ENCODE measurements at regions not wholly inside any gene's neighbourhood (a gene's known extent, or its start where the extent isn't known, plus 50 kb on each side); places are given as distances from the start of the nearest gene placed in this dataset.

GRCh38 chr5:74948031-74948546 lies 81.9 kb upstream of the FAM169A start:
- peaks cover 7% of the 10 kb centered on the region for H3K4me1 Mint-ChIP-seq
- no peak overlapping the region for H3K4me3 Mint-ChIP-seq
- H3K9me3 Mint-ChIP-seq, result no peaks in the 10 kb centered on the region
- no peak for ATAC-seq (replicated peaks)
- no peak overlapping the region for H3K27ac Mint-ChIP-seq
- H3K27me3 Mint-ChIP-seq, result peaks cover 9% of the 10 kb centered on the region
- H3K36me3 Mint-ChIP-seq (ENCODE audit: low read depth), result no peaks in the 10 kb centered on the region

- peaks cover 17% of the 10 kb centered on the region for H3K27me3 Mint-ChIP-seq
- no peaks in the 10 kb centered on the region for H3K36me3 Mint-ChIP-seq (ENCODE audit: low read depth)
- H3K4me1 Mint-ChIP-seq, result peaks cover 7% of the 10 kb centered on the region
- H3K9me3 Mint-ChIP-seq, result no peaks in the 10 kb centered on the region
- no peak overlapping the region for H3K27ac Mint-ChIP-seq
- no peak overlapping the region for H3K4me3 Mint-ChIP-seq
- no peak for ATAC-seq (replicated peaks)
Observed at GRCh38 chr5:74946471-74946870, 80.3 kb upstream of the FAM169A start.

GRCh38 chr5:74945561-74946165 lies 79.5 kb upstream of the FAM169A start:
- no peaks in the 10 kb centered on the region for H3K9me3 Mint-ChIP-seq
- no peak overlapping the region for H3K4me3 Mint-ChIP-seq
- ATAC-seq (replicated peaks), result peak; percentile 95
- peaks cover 7% of the 10 kb centered on the region for H3K4me1 Mint-ChIP-seq
- no peaks in the 10 kb centered on the region for H3K36me3 Mint-ChIP-seq (ENCODE audit: low read depth)
- H3K27ac Mint-ChIP-seq, result no peak overlapping the region
- H3K27me3 Mint-ChIP-seq, result peaks cover 18% of the 10 kb centered on the region

GRCh38 chr5:74943905-74944304 lies 77.7 kb upstream of the FAM169A start:
- Mint-ChIP-seq H3K4me1 (peaks cover 7% of the 10 kb centered on the region), H3K27me3 (peaks cover 18% of the 10 kb centered on the region)

GRCh38 chr5:74942622-74943286 lies 76.6 kb upstream of the FAM169A start:
- no peak overlapping the region for H3K4me3 Mint-ChIP-seq
- no peak overlapping the region for H3K27ac Mint-ChIP-seq
- H3K9me3 Mint-ChIP-seq, result no peaks in the 10 kb centered on the region
- ATAC-seq (replicated peaks), result no peak
- no peaks in the 10 kb centered on the region for H3K36me3 Mint-ChIP-seq (ENCODE audit: low read depth)
- peaks cover 11% of the 10 kb centered on the region for H3K4me1 Mint-ChIP-seq
- peaks cover 18% of the 10 kb centered on the region for H3K27me3 Mint-ChIP-seq

More at GRCh38 chr5:74943905-74944304, 77.7 kb upstream of the FAM169A start:
- no peak overlapping the region for H3K27ac Mint-ChIP-seq
- no peak for ATAC-seq (replicated peaks)
- H3K4me3 Mint-ChIP-seq, result no peak overlapping the region
- no peaks in the 10 kb centered on the region for H3K9me3 Mint-ChIP-seq
- H3K36me3 Mint-ChIP-seq (ENCODE audit: low read depth), result no peaks in the 10 kb centered on the region

GRCh38 chr5:74940782-74941353 lies 74.7 kb upstream of the FAM169A start:
- no peak overlapping the region for H3K4me3 Mint-ChIP-seq
- no peak overlapping the region for H3K27ac Mint-ChIP-seq
- H3K27me3 Mint-ChIP-seq, result peaks cover 23% of the 10 kb centered on the region
- no peaks in the 10 kb centered on the region for H3K36me3 Mint-ChIP-seq (ENCODE audit: low read depth)
- peaks cover 11% of the 10 kb centered on the region for H3K4me1 Mint-ChIP-seq
- no peaks in the 10 kb centered on the region for H3K9me3 Mint-ChIP-seq
- no peak for ATAC-seq (replicated peaks)

- ATAC-seq (replicated peaks), result no peak
- no peaks in the 10 kb centered on the region for H3K9me3 Mint-ChIP-seq
- no peak overlapping the region for H3K4me3 Mint-ChIP-seq
- peaks cover 18% of the 10 kb centered on the region for H3K27me3 Mint-ChIP-seq
- H3K4me1 Mint-ChIP-seq, result peaks cover 20% of the 10 kb centered on the region
- H3K27ac Mint-ChIP-seq, result no peak overlapping the region
- H3K36me3 Mint-ChIP-seq (ENCODE audit: low read depth), result no peaks in the 10 kb centered on the region
Observed at GRCh38 chr5:74938250-74938933, 72.2 kb upstream of the FAM169A start.

- ATAC-seq (replicated peaks), result no peak
- Mint-ChIP-seq H3K4me1 (peaks cover 20% of the 10 kb centered on the region), H3K4me3 (peak overlapping the region; percentile 71), H3K27ac (peak overlapping the region; percentile 61), H3K27me3 (peaks cover 8% of the 10 kb centered on the region), H3K9me3 (no peaks in the 10 kb centered on the region), H3K36me3 (ENCODE audit: low read depth) (no peaks in the 10 kb centered on the region)
Observed at GRCh38 chr5:74935752-74936091, 69.5 kb upstream of the FAM169A start.

GRCh38 chr5:74934949-74935751 lies 69.0 kb upstream of the FAM169A start:
- H3K27me3 Mint-ChIP-seq, result peaks cover 8% of the 10 kb centered on the region
- H3K36me3 Mint-ChIP-seq (ENCODE audit: low read depth), result no peaks in the 10 kb centered on the region
- H3K4me1 Mint-ChIP-seq, result peaks cover 20% of the 10 kb centered on the region
- ATAC-seq (replicated peaks), result peak; percentile 96
- peak overlapping the region; percentile 61 for H3K27ac Mint-ChIP-seq
- H3K9me3 Mint-ChIP-seq, result no peaks in the 10 kb centered on the region
- peak overlapping the region; percentile 71 for H3K4me3 Mint-ChIP-seq

GRCh38 chr5:74927336-74927735 lies 61.1 kb upstream of the FAM169A start:
- no peak overlapping the region for H3K4me3 Mint-ChIP-seq
- no peaks in the 10 kb centered on the region for H3K4me1 Mint-ChIP-seq
- H3K27ac Mint-ChIP-seq, result no peak overlapping the region
- H3K27me3 Mint-ChIP-seq, result no peaks in the 10 kb centered on the region
- H3K9me3 Mint-ChIP-seq, result no peaks in the 10 kb centered on the region
- ATAC-seq (replicated peaks), result no peak
- H3K36me3 Mint-ChIP-seq (ENCODE audit: low read depth), result no peaks in the 10 kb centered on the region

- Mint-ChIP-seq H3K36me3 (ENCODE audit: low read depth) (no peaks in the 10 kb centered on the region), H3K27ac (no peak overlapping the region), H3K4me1 (no peaks in the 10 kb centered on the region), H3K9me3 (no peaks in the 10 kb centered on the region), H3K27me3 (peaks cover 5% of the 10 kb centered on the region), H3K4me3 (no peak overlapping the region)
- ATAC-seq (replicated peaks), result no peak
Observed at GRCh38 chr5:74919487-74919886, 53.3 kb upstream of the FAM169A start.

GRCh38 chr5:74919041-74919440 lies 52.9 kb upstream of the FAM169A start:
- Mint-ChIP-seq H3K9me3 (no peaks in the 10 kb centered on the region), H3K36me3 (ENCODE audit: low read depth) (no peaks in the 10 kb centered on the region), H3K4me1 (no peaks in the 10 kb centered on the region), H3K27me3 (peaks cover 7% of the 10 kb centered on the region), H3K27ac (no peak overlapping the region), H3K4me3 (no peak overlapping the region)
- no peak for ATAC-seq (replicated peaks)

GRCh38 chr5:74918232-74918669 lies 52.1 kb upstream of the FAM169A start:
- Mint-ChIP-seq H3K9me3 (no peaks in the 10 kb centered on the region), H3K36me3 (ENCODE audit: low read depth) (no peaks in the 10 kb centered on the region), H3K27me3 (peaks cover 9% of the 10 kb centered on the region), H3K4me3 (no peak overlapping the region), H3K27ac (no peak overlapping the region), H3K4me1 (no peaks in the 10 kb centered on the region)
- no peak for ATAC-seq (replicated peaks)

Data from activated T-helper 17 cell treated with anti-CD3 and anti-CD28 coated beads, Interleukin-2, amount 50 U/mL, for 72 hours (primary cell).